Coronary artery (tissue), 2 donors: ENCODE measurements at regions not wholly inside any gene's neighbourhood (a gene's known extent, or its start where the extent isn't known, plus 50 kb on each side); places are given as distances from the start of the nearest gene placed in this dataset.

Source experiments
- DNase-seq: peaks from one replicate; pipeline ENCODE4 v3.0.0-alpha.2; 2017; ENCODE audit warnings: low spot score
- H3K27ac ChIP-seq, 2 donors: fragments of 200-600 bp; sonication (generic); one replicate each; pipeline ENCODE4 v1.5.1; 2016 to 2019
- H3K4me3 ChIP-seq: fragments of 200-600 bp; sonication (generic); 2 replicates; pipeline ENCODE4 v1.5.1; 2016; ENCODE audit warnings: mild to moderate bottlenecking, moderate library complexity
- CTCF ChIP-seq: fragments of 200-600 bp; sonication (generic); IDR thresholded peaks from one replicate; pipeline ENCODE4 v1.5.1; 2019; ENCODE audit warnings: antibody characterized with exemption

- TF ChIP-seq CTCF = no peak
- Histone ChIP-seq H3K27ac (no peak overlapping the region), H3K4me3 (no peak overlapping the region)
- DNase-seq = no peak
Observed at GRCh38 chr17:13776027-13776551, 174.4 kb upstream of the HS3ST3A1 start.

- Histone ChIP-seq H3K27ac (no peak overlapping the region), H3K4me3 (no peak overlapping the region)
- no peak for DNase-seq
- TF ChIP-seq CTCF = no peak
Observed at GRCh38 chr17:13777003-13777402, 175.3 kb upstream of the HS3ST3A1 start.

GRCh38 chr17:13784434-13785095, 182.8 kb upstream of the HS3ST3A1 start:
- no peak for TF ChIP-seq CTCF
- no peak overlapping the region for H3K27ac ChIP-seq
- H3K4me3 ChIP-seq = no peak overlapping the region
- no peak for DNase-seq

GRCh38 chr17:13785981-13786598, 184.4 kb upstream of the HS3ST3A1 start:
- no peak for TF ChIP-seq CTCF
- no peak for DNase-seq
- no peak overlapping the region for H3K27ac ChIP-seq
- H3K4me3 ChIP-seq = no peak overlapping the region

- no peak overlapping the region for H3K27ac ChIP-seq
- H3K4me3 ChIP-seq = no peak overlapping the region
- TF ChIP-seq CTCF = no peak
- no peak for DNase-seq
Observed at GRCh38 chr17:13787636-13788035, 185.9 kb upstream of the HS3ST3A1 start.

GRCh38 chr17:13788385-13788784, 186.7 kb upstream of the HS3ST3A1 start:
- no peak for DNase-seq
- TF ChIP-seq CTCF = no peak
- Histone ChIP-seq H3K27ac (no peak overlapping the region), H3K4me3 (no peak overlapping the region)

- TF ChIP-seq CTCF = no peak
- no peak for DNase-seq
- no peak overlapping the region for H3K27ac ChIP-seq
- H3K4me3 ChIP-seq = no peak overlapping the region
Observed at GRCh38 chr17:13792314-13792713, 190.6 kb upstream of the HS3ST3A1 start.
